ENCODE measurements at regions not wholly inside any gene's neighbourhood (a gene's known extent, or its start where the extent isn't known, plus 50 kb on each side); places are given as distances from the start of the nearest gene placed in this dataset.

GRCh38 chr10:69736886-69737641, 64.6 kb upstream of the COL13A1 start:
- no peak for DNase-seq (ENCODE audit: low read depth)
- no peak overlapping the region for H3K4me3 ChIP-seq (ENCODE audit: low read depth, low read length)

- no peak overlapping the region for H3K4me3 ChIP-seq (ENCODE audit: low read depth, low read length)
- DNase-seq (ENCODE audit: low read depth): no peak
Measured at GRCh38 chr10:69738071-69738470, 63.6 kb upstream of the COL13A1 start.

GRCh38 chr10:69738858-69739435, 62.8 kb upstream of the COL13A1 start:
- H3K4me3 ChIP-seq (ENCODE audit: low read depth, low read length): no peak overlapping the region
- no peak for DNase-seq (ENCODE audit: low read depth)

GRCh38 chr10:69739634-69740033, 62.1 kb upstream of the COL13A1 start:
- H3K4me3 ChIP-seq (ENCODE audit: low read depth, low read length): no peak overlapping the region
- DNase-seq (ENCODE audit: low read depth): no peak

- H3K4me3 ChIP-seq (ENCODE audit: low read depth, low read length): no peak overlapping the region
- no peak for DNase-seq (ENCODE audit: low read depth)
Measured at GRCh38 chr10:69740126-69740525, 61.6 kb upstream of the COL13A1 start.

- H3K4me3 ChIP-seq (ENCODE audit: low read depth, low read length): no peak overlapping the region
- no peak for DNase-seq (ENCODE audit: low read depth)
Measured at GRCh38 chr10:69741252-69741651, 60.5 kb upstream of the COL13A1 start.

GRCh38 chr10:69741671-69742355, 59.9 kb upstream of the COL13A1 start:
- DNase-seq (ENCODE audit: low read depth): no peak
- H3K4me3 ChIP-seq (ENCODE audit: low read depth, low read length): no peak overlapping the region

GRCh38 chr10:69742356-69742695, 59.4 kb upstream of the COL13A1 start:
- no peak overlapping the region for H3K4me3 ChIP-seq (ENCODE audit: low read depth, low read length)
- DNase-seq (ENCODE audit: low read depth): no peak

GRCh38 chr10:69742928-69743602, 58.6 kb upstream of the COL13A1 start:
- no peak overlapping the region for H3K4me3 ChIP-seq (ENCODE audit: low read depth, low read length)
- DNase-seq (ENCODE audit: low read depth): no peak

- DNase-seq (ENCODE audit: low read depth): no peak
- H3K4me3 ChIP-seq (ENCODE audit: low read depth, low read length): no peak overlapping the region
Measured at GRCh38 chr10:69744971-69745370, 56.7 kb upstream of the COL13A1 start.

- no peak for DNase-seq (ENCODE audit: low read depth)
- H3K4me3 ChIP-seq (ENCODE audit: low read depth, low read length): no peak overlapping the region
Measured at GRCh38 chr10:69745698-69746097, 56.0 kb upstream of the COL13A1 start.

- H3K4me3 ChIP-seq (ENCODE audit: low read depth, low read length): no peak overlapping the region
- DNase-seq (ENCODE audit: low read depth): no peak
Measured at GRCh38 chr10:69747179-69747578, 54.5 kb upstream of the COL13A1 start.

GRCh38 chr10:69748621-69749020, 53.1 kb upstream of the COL13A1 start:
- H3K4me3 ChIP-seq (ENCODE audit: low read depth, low read length): no peak overlapping the region
- DNase-seq (ENCODE audit: low read depth): no peak

GRCh38 chr10:69749178-69750010, 52.3 kb upstream of the COL13A1 start:
- no peak overlapping the region for H3K4me3 ChIP-seq (ENCODE audit: low read depth, low read length)
- DNase-seq (ENCODE audit: low read depth): no peak

- no peak overlapping the region for H3K4me3 ChIP-seq (ENCODE audit: low read depth, low read length)
- no peak for DNase-seq (ENCODE audit: low read depth)
Measured at GRCh38 chr10:69750011-69750373, 51.7 kb upstream of the COL13A1 start.

- no peak for DNase-seq (ENCODE audit: low read depth)
- H3K4me3 ChIP-seq (ENCODE audit: low read depth, low read length): no peak overlapping the region
Measured at GRCh38 chr10:69750725-69751124, 51.0 kb upstream of the COL13A1 start.

- no peak for DNase-seq (ENCODE audit: low read depth)
Measured at GRCh38 chr10:69751214-69751613, 50.5 kb upstream of the COL13A1 start.

More at GRCh38 chr10:69751214-69751613, 50.5 kb upstream of the COL13A1 start:
- no peak overlapping the region for H3K4me3 ChIP-seq (ENCODE audit: low read depth, low read length)
